ENCODE measurements at regions not wholly inside any gene's neighbourhood (a gene's known extent, or its start where the extent isn't known, plus 50 kb on each side); places are given as distances from the start of the nearest gene placed in this dataset.

- no peak for DNase-seq
Observed at GRCh38 chr17:72394531-72394930, 273.7 kb downstream of the SOX9 start.

GRCh38 chr17:72396121-72396520 lies 275.3 kb downstream of the SOX9 start:
- DNase-seq = no peak

GRCh38 chr17:72397223-72397667 lies 276.4 kb downstream of the SOX9 start:
- no peak for DNase-seq

GRCh38 chr17:72397687-72398086 lies 276.9 kb downstream of the SOX9 start:
- DNase-seq = no peak

- no peak for DNase-seq
Observed at GRCh38 chr17:72399023-72399607, 278.3 kb downstream of the SOX9 start.

GRCh38 chr17:72399608-72400487 lies 279.0 kb downstream of the SOX9 start:
- no peak for DNase-seq

GRCh38 chr17:72400488-72400827 lies 279.6 kb downstream of the SOX9 start:
- no peak for DNase-seq

GRCh38 chr17:72400863-72401262 lies 280.0 kb downstream of the SOX9 start:
- DNase-seq = no peak

- no peak for DNase-seq
Observed at GRCh38 chr17:72401883-72402726, 281.3 kb downstream of the SOX9 start.

- no peak for DNase-seq
Observed at GRCh38 chr17:72402727-72403210, 281.9 kb downstream of the SOX9 start.

GRCh38 chr17:72403713-72404209 lies 282.9 kb downstream of the SOX9 start:
- no peak for DNase-seq

- no peak for DNase-seq
Observed at GRCh38 chr17:72404872-72405271, 284.1 kb downstream of the SOX9 start.

GRCh38 chr17:72405662-72406230 lies 284.9 kb downstream of the SOX9 start:
- no peak for DNase-seq

- DNase-seq = no peak
Observed at GRCh38 chr17:72406498-72406897, 285.7 kb downstream of the SOX9 start.

GRCh38 chr17:72407336-72407909 lies 286.6 kb downstream of the SOX9 start:
- DNase-seq = peak; percentile 85

- DNase-seq = no peak
Observed at GRCh38 chr17:72407931-72408330, 287.1 kb downstream of the SOX9 start.

- DNase-seq = no peak
Observed at GRCh38 chr17:72408641-72409040, 287.8 kb downstream of the SOX9 start.

- no peak for DNase-seq
Observed at GRCh38 chr17:72409405-72410002, 288.7 kb downstream of the SOX9 start.

- no peak for DNase-seq
Observed at GRCh38 chr17:72411124-72411563, 290.3 kb downstream of the SOX9 start.

- DNase-seq = no peak
Observed at GRCh38 chr17:72412650-72413076, 291.8 kb downstream of the SOX9 start.

GRCh38 chr17:72413077-72414031 lies 292.5 kb downstream of the SOX9 start:
- no peak for DNase-seq
